SK-N-SH (cell line): ENCODE measurements at regions not wholly inside any gene's neighbourhood (a gene's known extent, or its start where the extent isn't known, plus 50 kb on each side); places are given as distances from the start of the nearest gene placed in this dataset.

Experiments
- CTCF ChIP-seq: fragments of 200-600 bp; sonication (generic); IDR thresholded peaks from 2 replicates; pipeline ENCODE4 v1.6.1; 2017; ENCODE audit warnings: antibody characterized with exemption, mild to moderate bottlenecking, moderate library complexity
- GABPA ChIP-seq: IDR thresholded peaks from 2 replicates; pipeline ENCODE4 v1.4.0; 2012; ENCODE audit warnings: low read depth, mild to moderate bottlenecking
- GATA2 ChIP-seq: sonication (generic); formaldehyde crosslinking; IDR thresholded peaks from 2 replicates; pipeline ENCODE4 v1.5.0; 2020; ENCODE audit warnings: mild to moderate bottlenecking, missing genetic modification reagents
- RAD21 ChIP-seq: IDR thresholded peaks from 2 replicates; pipeline ENCODE4 v1.6.1; 2012; ENCODE audit warnings: mild to moderate bottlenecking, low read length

GRCh38 chr5:23675456-23675855 lies 168.0 kb downstream of the PRDM9 start:
- TF ChIP-seq GABPA: no peak
- TF ChIP-seq RAD21: no peak
- no peak for TF ChIP-seq GATA2 (CRISPR knock-in tag)
- no peak for TF ChIP-seq CTCF
